ENCODE measurements at regions not wholly inside any gene's neighbourhood (a gene's known extent, or its start where the extent isn't known, plus 50 kb on each side); places are given as distances from the start of the nearest gene placed in this dataset.

GRCh38 chr13:99911965-99912566 lies 59.5 kb downstream of the ZIC5 start:
- no peak overlapping the region for H3K9ac ChIP-seq (ENCODE audit: low read depth, low read length)
- H3K4me3 ChIP-seq (ENCODE audit: low read length): no peak overlapping the region
- H3K27me3 ChIP-seq (ENCODE audit: control insufficient read depth, insufficient read depth, low read length): peaks cover 78% of the 10 kb centered on the region
- H3K9me3 ChIP-seq (replicated peaks; ENCODE audit: low read length): no peaks in the 10 kb centered on the region
- H3K4me1 ChIP-seq (ENCODE audit: control insufficient read depth, insufficient read depth, low read length): no peaks in the 10 kb centered on the region
- no peak overlapping the region for H3K4me2 ChIP-seq (ENCODE audit: low read length)
- no peaks in the 10 kb centered on the region for H3K36me3 ChIP-seq (ENCODE audit: insufficient read depth, low read length)

- Histone ChIP-seq H3K36me3 (ENCODE audit: insufficient read depth, low read length) (no peaks in the 10 kb centered on the region), H3K4me3 (ENCODE audit: low read length) (no peak overlapping the region), H3K4me2 (ENCODE audit: low read length) (no peak overlapping the region), H3K9ac (ENCODE audit: low read depth, low read length) (no peak overlapping the region), H3K27me3 (ENCODE audit: control insufficient read depth, insufficient read depth, low read length) (peaks cover 81% of the 10 kb centered on the region), H3K4me1 (ENCODE audit: control insufficient read depth, insufficient read depth, low read length) (no peaks in the 10 kb centered on the region), H3K9me3 (replicated peaks; ENCODE audit: low read length) (no peaks in the 10 kb centered on the region)
Measured at GRCh38 chr13:99911069-99911964, 60.2 kb downstream of the ZIC5 start.

GRCh38 chr13:99909836-99910619 lies 61.5 kb downstream of the ZIC5 start:
- H3K27me3 ChIP-seq (ENCODE audit: control insufficient read depth, insufficient read depth, low read length): peaks cover 82% of the 10 kb centered on the region
- H3K4me1 ChIP-seq (ENCODE audit: control insufficient read depth, insufficient read depth, low read length): no peaks in the 10 kb centered on the region
- H3K9ac ChIP-seq (ENCODE audit: low read depth, low read length): no peak overlapping the region
- no peaks in the 10 kb centered on the region for H3K9me3 ChIP-seq (replicated peaks; ENCODE audit: low read length)
- H3K4me2 ChIP-seq (ENCODE audit: low read length): no peak overlapping the region
- H3K4me3 ChIP-seq (ENCODE audit: low read length): no peak overlapping the region
- H3K36me3 ChIP-seq (ENCODE audit: insufficient read depth, low read length): no peaks in the 10 kb centered on the region

- Histone ChIP-seq H3K4me2 (ENCODE audit: low read length) (no peak overlapping the region), H3K27me3 (ENCODE audit: control insufficient read depth, insufficient read depth, low read length) (peaks cover 82% of the 10 kb centered on the region), H3K4me1 (ENCODE audit: control insufficient read depth, insufficient read depth, low read length) (no peaks in the 10 kb centered on the region), H3K36me3 (ENCODE audit: insufficient read depth, low read length) (no peaks in the 10 kb centered on the region), H3K9me3 (replicated peaks; ENCODE audit: low read length) (no peaks in the 10 kb centered on the region), H3K4me3 (ENCODE audit: low read length) (no peak overlapping the region), H3K9ac (ENCODE audit: low read depth, low read length) (no peak overlapping the region)
Measured at GRCh38 chr13:99909097-99909835, 62.3 kb downstream of the ZIC5 start.

- Histone ChIP-seq H3K27me3 (ENCODE audit: control insufficient read depth, insufficient read depth, low read length) (peaks cover 73% of the 10 kb centered on the region), H3K9ac (ENCODE audit: low read depth, low read length) (no peak overlapping the region), H3K4me1 (ENCODE audit: control insufficient read depth, insufficient read depth, low read length) (no peaks in the 10 kb centered on the region), H3K4me2 (ENCODE audit: low read length) (no peak overlapping the region), H3K36me3 (ENCODE audit: insufficient read depth, low read length) (no peaks in the 10 kb centered on the region), H3K9me3 (replicated peaks; ENCODE audit: low read length) (no peaks in the 10 kb centered on the region), H3K4me3 (ENCODE audit: low read length) (no peak overlapping the region)
Measured at GRCh38 chr13:99908140-99908803, 63.3 kb downstream of the ZIC5 start.

GRCh38 chr13:99907627-99908026 lies 63.9 kb downstream of the ZIC5 start:
- H3K27me3 ChIP-seq (ENCODE audit: control insufficient read depth, insufficient read depth, low read length): peaks cover 77% of the 10 kb centered on the region
- no peak overlapping the region for H3K4me3 ChIP-seq (ENCODE audit: low read length)
- no peaks in the 10 kb centered on the region for H3K36me3 ChIP-seq (ENCODE audit: insufficient read depth, low read length)
- no peak overlapping the region for H3K4me2 ChIP-seq (ENCODE audit: low read length)
- no peak overlapping the region for H3K9ac ChIP-seq (ENCODE audit: low read depth, low read length)
- no peaks in the 10 kb centered on the region for H3K4me1 ChIP-seq (ENCODE audit: control insufficient read depth, insufficient read depth, low read length)
- no peaks in the 10 kb centered on the region for H3K9me3 ChIP-seq (replicated peaks; ENCODE audit: low read length)

- Histone ChIP-seq H3K4me2 (ENCODE audit: low read length) (no peak overlapping the region), H3K4me1 (ENCODE audit: control insufficient read depth, insufficient read depth, low read length) (no peaks in the 10 kb centered on the region), H3K9ac (ENCODE audit: low read depth, low read length) (no peak overlapping the region), H3K9me3 (replicated peaks; ENCODE audit: low read length) (no peaks in the 10 kb centered on the region), H3K27me3 (ENCODE audit: control insufficient read depth, insufficient read depth, low read length) (peaks cover 71% of the 10 kb centered on the region), H3K36me3 (ENCODE audit: insufficient read depth, low read length) (no peaks in the 10 kb centered on the region), H3K4me3 (ENCODE audit: low read length) (no peak overlapping the region)
Measured at GRCh38 chr13:99907038-99907437, 64.5 kb downstream of the ZIC5 start.

GRCh38 chr13:99905814-99906213 lies 65.8 kb downstream of the ZIC5 start:
- Histone ChIP-seq H3K4me2 (ENCODE audit: low read length) (no peak overlapping the region), H3K27me3 (ENCODE audit: control insufficient read depth, insufficient read depth, low read length) (peaks cover 65% of the 10 kb centered on the region), H3K4me3 (ENCODE audit: low read length) (no peak overlapping the region), H3K9me3 (replicated peaks; ENCODE audit: low read length) (no peaks in the 10 kb centered on the region), H3K36me3 (ENCODE audit: insufficient read depth, low read length) (no peaks in the 10 kb centered on the region), H3K4me1 (ENCODE audit: control insufficient read depth, insufficient read depth, low read length) (no peaks in the 10 kb centered on the region), H3K9ac (ENCODE audit: low read depth, low read length) (no peak overlapping the region)

GRCh38 chr13:99905224-99905623 lies 66.3 kb downstream of the ZIC5 start:
- Histone ChIP-seq H3K9me3 (replicated peaks; ENCODE audit: low read length) (no peaks in the 10 kb centered on the region), H3K4me1 (ENCODE audit: control insufficient read depth, insufficient read depth, low read length) (no peaks in the 10 kb centered on the region), H3K4me3 (ENCODE audit: low read length) (no peak overlapping the region), H3K36me3 (ENCODE audit: insufficient read depth, low read length) (no peaks in the 10 kb centered on the region), H3K27me3 (ENCODE audit: control insufficient read depth, insufficient read depth, low read length) (peaks cover 64% of the 10 kb centered on the region), H3K9ac (ENCODE audit: low read depth, low read length) (no peak overlapping the region), H3K4me2 (ENCODE audit: low read length) (no peak overlapping the region)

- H3K9ac ChIP-seq (ENCODE audit: low read depth, low read length): no peak overlapping the region
- no peak overlapping the region for H3K4me2 ChIP-seq (ENCODE audit: low read length)
- H3K4me1 ChIP-seq (ENCODE audit: control insufficient read depth, insufficient read depth, low read length): no peaks in the 10 kb centered on the region
- H3K36me3 ChIP-seq (ENCODE audit: insufficient read depth, low read length): no peaks in the 10 kb centered on the region
- H3K4me3 ChIP-seq (ENCODE audit: low read length): no peak overlapping the region
- H3K27me3 ChIP-seq (ENCODE audit: control insufficient read depth, insufficient read depth, low read length): peaks cover 55% of the 10 kb centered on the region
- H3K9me3 ChIP-seq (replicated peaks; ENCODE audit: low read length): no peaks in the 10 kb centered on the region
Measured at GRCh38 chr13:99903140-99903539, 68.4 kb downstream of the ZIC5 start.

All from skeletal muscle satellite cell (primary cell).